Liver (tissue), 8 donors: ENCODE measurements at regions not wholly inside any gene's neighbourhood (a gene's known extent, or its start where the extent isn't known, plus 50 kb on each side); places are given as distances from the start of the nearest gene placed in this dataset.

Experiments used
- DNase-seq: peaks from one replicate; pipeline ENCODE4 v3.0.0-alpha.2; 2017; ENCODE audit warnings: low spot score
- H3K27ac ChIP-seq, 2 donors: one replicate each; pipeline ENCODE4 v1.7.0; 2013; ENCODE audit warnings: inconsistent platforms in 2 of 2, low read length in 2 of 2, control low read depth in 1 of 2, low read depth in 1 of 2, mild to moderate bottlenecking in 1 of 2
- H3K27me3 ChIP-seq, 4 donors: one replicate each; pipeline versions ENCODE4 v1.6.1 to v1.7.0; 2013; ENCODE audit warnings: low read length in 3 of 4, inconsistent platforms in 1 of 4, mild to moderate bottlenecking in 1 of 4, moderate library complexity in 1 of 4; ENCODE audit not compliant: control insufficient read depth in 4 of 4, insufficient read depth in 4 of 4
- H3K36me3 ChIP-seq, 4 donors: one replicate each; pipeline versions ENCODE4 v1.6.1 to v1.7.0; 2013; ENCODE audit warnings: low read length in 3 of 4, mild to moderate bottlenecking in 3 of 4, low read depth in 1 of 4, moderate library complexity in 1 of 4; ENCODE audit not compliant: control insufficient read depth in 4 of 4, insufficient read depth in 3 of 4
- H3K4me1 ChIP-seq, 4 donors: one replicate each; pipeline versions ENCODE4 v1.6.1 to v1.7.0; 2013; ENCODE audit warnings: low read length in 3 of 4, mild to moderate bottlenecking in 3 of 4, moderate library complexity in 1 of 4; ENCODE audit not compliant: control insufficient read depth in 4 of 4, insufficient read depth in 4 of 4
- H3K4me3 ChIP-seq, 3 donors: one replicate each; pipeline versions ENCODE4 v1.6.1 to v1.7.0; 2013; ENCODE audit warnings: low read length in 3 of 3, control low read depth in 1 of 3, low read depth in 1 of 3, mild to moderate bottlenecking in 1 of 3
- H3K9ac ChIP-seq, 2 donors: one replicate each; pipeline ENCODE4 v1.7.0; 2013; ENCODE audit warnings: low read length in 2 of 2, mild to moderate bottlenecking in 2 of 2, moderate library complexity in 2 of 2, control low read depth in 1 of 2, low read depth in 1 of 2
- H3K9me3 ChIP-seq, 4 donors: one replicate each; pipeline versions ENCODE4 v1.6.1 to v1.7.0; 2013; ENCODE audit warnings: low read length in 3 of 4; ENCODE audit not compliant: control insufficient read depth in 4 of 4
- EGR1 ChIP-seq, 2 donors: IDR thresholded peaks; 2 replicates each; pipeline ENCODE4 v1.6.1; 2016 to 2018; ENCODE audit warnings: antibody characterized with exemption in 2 of 2, low read depth in 2 of 2
- FOXA1 ChIP-seq: IDR thresholded peaks from 2 replicates; pipeline ENCODE4 v1.6.1; 2016; ENCODE audit warnings: antibody characterized with exemption
- FOXA2 ChIP-seq: IDR thresholded peaks from 2 replicates; pipeline ENCODE4 v1.6.1; 2016; ENCODE audit warnings: antibody characterized with exemption
- GABPA ChIP-seq, 2 donors: IDR thresholded peaks in 1 of 2; conservative IDR thresholded peaks in 1 of 2; 2 replicates each; pipeline ENCODE4 v1.6.1; 2016; ENCODE audit warnings: antibody characterized with exemption in 2 of 2, mild to moderate bottlenecking in 1 of 2, moderate library complexity in 1 of 2
- HNF4A ChIP-seq, 2 donors: conservative IDR thresholded peaks; 2 replicates each; pipeline ENCODE4 v1.6.1; 2016; ENCODE audit warnings: antibody characterized with exemption in 2 of 2, mild to moderate bottlenecking in 2 of 2
- HNF4G ChIP-seq: IDR thresholded peaks from 2 replicates; pipeline ENCODE4 v1.6.1; 2016; ENCODE audit warnings: antibody characterized with exemption
- JUND ChIP-seq, 2 donors: IDR thresholded peaks; 2 replicates each; pipeline ENCODE4 v1.6.1; 2016; ENCODE audit warnings: antibody characterized with exemption in 2 of 2
- NR2F2 ChIP-seq: IDR thresholded peaks from 2 replicates; pipeline ENCODE4 v1.6.1; 2016; ENCODE audit warnings: antibody characterized with exemption
- RAD21 ChIP-seq, 2 donors: IDR thresholded peaks; 2 replicates each; pipeline ENCODE4 v1.6.1; 2016; ENCODE audit warnings: antibody characterized with exemption in 2 of 2, mild to moderate bottlenecking in 2 of 2
- REST ChIP-seq: IDR thresholded peaks from 2 replicates; pipeline ENCODE4 v1.6.1; 2016; ENCODE audit warnings: antibody characterized with exemption, mild to moderate bottlenecking
- RXRA ChIP-seq, 2 donors: IDR thresholded peaks; 2 replicates each; pipeline ENCODE4 v1.6.1; 2017 to 2018; ENCODE audit warnings: antibody characterized with exemption in 2 of 2, mild to moderate bottlenecking in 1 of 2
- SP1 ChIP-seq: IDR thresholded peaks from 2 replicates; pipeline ENCODE4 v1.6.1; 2018; ENCODE audit warnings: antibody characterized with exemption, mild to moderate bottlenecking
- TAF1 ChIP-seq: conservative IDR thresholded peaks from 2 replicates; pipeline ENCODE4 v1.6.1; 2016; ENCODE audit warnings: antibody characterized with exemption, mild to moderate bottlenecking
- YY1 ChIP-seq: IDR thresholded peaks from 2 replicates; pipeline ENCODE4 v1.6.1; 2016; ENCODE audit warnings: antibody characterized with exemption, mild to moderate bottlenecking
- ZBTB33 ChIP-seq: IDR thresholded peaks from 2 replicates; pipeline ENCODE4 v1.6.1; 2016; ENCODE audit warnings: antibody characterized with exemption
- WGBS: extraction: QIAGEN DNeasy Blood & Tissue Kit; methylation state at CpG from one replicate; pipeline ENCODE4 v1.1.7; 2013; 5-methylcytosine and 5-hydroxymethylcytosine counted together
- TF ChIP-seq, protein P1 (sequence below): IDR thresholded peaks from 2 replicates; pipeline ENCODE4 v1.6.1; 2016; ENCODE audit warnings: antibody characterized with exemption
- TF ChIP-seq, protein P2 (sequence below): IDR thresholded peaks from 2 replicates; pipeline ENCODE4 v1.6.1; 2016; ENCODE audit warnings: antibody characterized with exemption
- TF ChIP-seq, protein P3 (sequence below): fragments of 150-350 bp; IDR thresholded peaks from 2 replicates; pipeline ENCODE4 v1.5.1; 2017; ENCODE audit warnings: improper control_type of control experiment, low read depth, low read length; ENCODE audit not compliant: missing input control
- donor health status: healthy.
- donor health status: healthy.
- donor health status: healthy.
- donor health status: healthy.
- donor health status: healthy.

- Histone ChIP-seq H3K9ac (no peak overlapping the region), H3K27ac (no peak overlapping the region), H3K4me3 (no peak overlapping the region), H3K9me3 (peaks cover 0 to 3% (median 0%) of the 10 kb centered on the region in 4 donors), H3K27me3 (peaks cover 0 to 3% (median 0%) of the 10 kb centered on the region in 4 donors), H3K36me3 (no peaks in the 10 kb centered on the region), H3K4me1 (no peaks in the 10 kb centered on the region)
- WGBS, result 42% methylated on average over 4 of the region's 4 CpGs
- no peak for DNase-seq
- TF ChIP-seq FOXA1 (no peak), TAF1 (no peak), FOXA2 (no peak), HNF4A (conservative IDR thresholded peaks at IDR 0.05) (no peak), JUND (IDR thresholded peaks at IDR 0.05) (no peak), RAD21 (IDR thresholded peaks at IDR 0.05) (no peak), NR2F2 (no peak)
- TF ChIP-seq, protein P1, sequence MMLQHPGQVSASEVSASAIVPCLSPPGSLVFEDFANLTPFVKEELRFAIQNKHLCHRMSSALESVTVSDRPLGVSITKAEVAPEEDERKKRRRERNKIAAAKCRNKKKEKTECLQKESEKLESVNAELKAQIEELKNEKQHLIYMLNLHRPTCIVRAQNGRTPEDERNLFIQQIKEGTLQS, result no peak
- TF ChIP-seq, protein P2, sequence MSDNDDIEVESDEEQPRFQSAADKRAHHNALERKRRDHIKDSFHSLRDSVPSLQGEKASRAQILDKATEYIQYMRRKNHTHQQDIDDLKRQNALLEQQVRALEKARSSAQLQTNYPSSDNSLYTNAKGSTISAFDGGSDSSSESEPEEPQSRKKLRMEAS, result no peak
- TF ChIP-seq, protein P3, sequence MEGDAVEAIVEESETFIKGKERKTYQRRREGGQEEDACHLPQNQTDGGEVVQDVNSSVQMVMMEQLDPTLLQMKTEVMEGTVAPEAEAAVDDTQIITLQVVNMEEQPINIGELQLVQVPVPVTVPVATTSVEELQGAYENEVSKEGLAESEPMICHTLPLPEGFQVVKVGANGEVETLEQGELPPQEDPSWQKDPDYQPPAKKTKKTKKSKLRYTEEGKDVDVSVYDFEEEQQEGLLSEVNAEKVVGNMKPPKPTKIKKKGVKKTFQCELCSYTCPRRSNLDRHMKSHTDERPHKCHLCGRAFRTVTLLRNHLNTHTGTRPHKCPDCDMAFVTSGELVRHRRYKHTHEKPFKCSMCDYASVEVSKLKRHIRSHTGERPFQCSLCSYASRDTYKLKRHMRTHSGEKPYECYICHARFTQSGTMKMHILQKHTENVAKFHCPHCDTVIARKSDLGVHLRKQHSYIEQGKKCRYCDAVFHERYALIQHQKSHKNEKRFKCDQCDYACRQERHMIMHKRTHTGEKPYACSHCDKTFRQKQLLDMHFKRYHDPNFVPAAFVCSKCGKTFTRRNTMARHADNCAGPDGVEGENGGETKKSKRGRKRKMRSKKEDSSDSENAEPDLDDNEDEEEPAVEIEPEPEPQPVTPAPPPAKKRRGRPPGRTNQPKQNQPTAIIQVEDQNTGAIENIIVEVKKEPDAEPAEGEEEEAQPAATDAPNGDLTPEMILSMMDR, result no peak
Measured at GRCh38 chr12:100675432-100675831, 101.9 kb downstream of the GAS2L3 start.

DNA sequence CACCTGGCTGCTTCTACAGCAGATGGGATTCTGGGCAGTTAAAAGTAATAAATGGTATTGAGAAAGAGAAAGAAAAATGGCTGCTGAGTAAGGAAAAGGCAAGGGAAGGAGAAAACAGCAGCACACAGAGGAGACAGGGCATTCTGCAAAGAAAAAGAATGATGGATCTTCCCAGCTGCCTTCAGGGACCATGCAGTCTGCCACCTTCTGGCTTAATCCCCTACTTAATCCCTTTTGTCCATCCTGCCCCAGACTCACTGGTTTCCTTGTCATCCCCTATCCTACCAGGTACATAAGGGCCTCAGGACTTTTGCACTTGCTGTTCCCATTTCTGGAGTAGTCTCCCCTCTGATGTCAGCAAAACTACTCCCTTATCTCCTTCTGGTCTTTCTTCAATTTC, 107.6 kb downstream of the GAS2L3 start:
- no peak for DNase-seq
- TF ChIP-seq, protein P1, result no peak
- TF ChIP-seq RXRA (IDR thresholded peaks at IDR 0.05), result no peak
- TF ChIP-seq, protein P2, result no peak
- no peak for TF ChIP-seq HNF4A (conservative IDR thresholded peaks at IDR 0.05)
- no peak for TF ChIP-seq GABPA (IDR thresholded peaks at IDR 0.05 in 1 of 2, conservative IDR thresholded peaks at IDR 0.05 in 1 of 2)
- no peak for TF ChIP-seq REST
- no peak for TF ChIP-seq YY1
- TF ChIP-seq, protein P3, result no peak
- TF ChIP-seq NR2F2, result no peak
- TF ChIP-seq SP1, result no peak
- TF ChIP-seq JUND (IDR thresholded peaks at IDR 0.05), result no peak
- no peak for TF ChIP-seq FOXA2
- no peak for TF ChIP-seq ZBTB33
- TF ChIP-seq RAD21 (IDR thresholded peaks at IDR 0.05), result no peak
- TF ChIP-seq FOXA1, result no peak
- TF ChIP-seq EGR1 (IDR thresholded peaks at IDR 0.05; ENCODE audit: low read depth in 2 of 2), result no peak
- no peak for TF ChIP-seq TAF1
- TF ChIP-seq HNF4G, result no peak
- Histone ChIP-seq H3K27me3 (no peaks in the 10 kb centered on the region), H3K36me3 (no peaks in the 10 kb centered on the region), H3K9ac (no peak overlapping the region), H3K4me1 (no peaks in the 10 kb centered on the region), H3K4me3 (no peak overlapping the region), H3K27ac (no peak overlapping the region), H3K9me3 (peaks cover 2 to 10% (median 6%) of the 10 kb centered on the region in 4 donors)
